H1 (cell line): ENCODE measurements at regions not wholly inside any gene's neighbourhood (a gene's known extent, or its start where the extent isn't known, plus 50 kb on each side); places are given as distances from the start of the nearest gene placed in this dataset.

ENCODE experiments used
- FOSL1 ChIP-seq: IDR thresholded peaks from 2 replicates; pipeline ENCODE4 v1.6.1; 2011; ENCODE audit warnings: mild to moderate bottlenecking, low read depth, low read length, moderate library complexity; ENCODE audit not compliant: insufficient read depth
- RXRA ChIP-seq: IDR thresholded peaks from 2 replicates; pipeline ENCODE4 v1.6.1; 2011; ENCODE audit warnings: low read depth, mild to moderate bottlenecking, low read length, moderate library complexity; ENCODE audit not compliant: insufficient read depth

- TF ChIP-seq FOSL1, result no peak
- TF ChIP-seq RXRA, result no peak
Observed at GRCh38 chrX:45758319-45758718, 557.6 kb upstream of the DIPK2B start (continued).
